GM23248 (cell line): ENCODE measurements at regions not wholly inside any gene's neighbourhood (a gene's known extent, or its start where the extent isn't known, plus 50 kb on each side); places are given as distances from the start of the nearest gene placed in this dataset.

Experiments used
- EZH2 ChIP-seq: fragments of 200-600 bp; sonication (generic); IDR thresholded peaks from 2 replicates; pipeline ENCODE4 v1.6.1; 2018; ENCODE audit warnings: antibody characterized with exemption, mild to moderate bottlenecking; ENCODE audit not compliant: insufficient read depth, poor library complexity, severe bottlenecking
- EZH2phosphoT487 ChIP-seq: fragments of 200-600 bp; sonication (generic); IDR thresholded peaks from 2 replicates; pipeline ENCODE4 v1.6.1; 2018; ENCODE audit warnings: antibody characterized with exemption, moderate library complexity, mild to moderate bottlenecking, low read depth; ENCODE audit not compliant: insufficient read depth

GRCh38 chr5:39714036-39714698 lies 289.4 kb upstream of the DAB2 start:
- TF ChIP-seq EZH2phosphoT487 (no peak), EZH2 (no peak)
